ENCODE measurements at regions not wholly inside any gene's neighbourhood (a gene's known extent, or its start where the extent isn't known, plus 50 kb on each side); places are given as distances from the start of the nearest gene placed in this dataset.
"Not testable (repeated sequence)": the region's sequence is repeated elsewhere in the genome, so short reads cannot be mapped to it uniquely, and the experiment has no call there.

DNA sequence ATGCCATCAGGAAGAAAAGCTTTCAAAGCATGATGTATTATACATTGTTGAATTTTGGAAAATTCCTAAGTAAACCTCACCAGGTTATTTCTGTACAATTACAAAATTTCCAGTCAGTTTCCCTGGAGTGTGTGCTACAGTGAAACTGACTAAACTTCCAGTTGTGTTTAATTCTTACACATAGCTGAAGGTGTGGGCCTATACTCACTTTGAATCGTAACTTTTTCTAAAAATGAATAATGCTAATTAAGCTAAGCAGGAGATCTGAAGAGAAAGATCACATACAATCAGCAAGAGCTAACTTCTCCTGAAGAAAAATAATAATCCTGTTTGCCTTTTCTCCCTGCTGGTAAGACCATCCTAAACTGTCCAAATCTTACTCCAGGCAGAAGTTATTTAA, 537.2 kb upstream of the PBX1 start:
- DNase-seq = no peak

- no peak for DNase-seq
Observed at GRCh38 chr1:164033782-164034181, 525.2 kb upstream of the PBX1 start.

GRCh38 chr1:164040754-164041153, 518.2 kb upstream of the PBX1 start:
- no peak for DNase-seq

DNA sequence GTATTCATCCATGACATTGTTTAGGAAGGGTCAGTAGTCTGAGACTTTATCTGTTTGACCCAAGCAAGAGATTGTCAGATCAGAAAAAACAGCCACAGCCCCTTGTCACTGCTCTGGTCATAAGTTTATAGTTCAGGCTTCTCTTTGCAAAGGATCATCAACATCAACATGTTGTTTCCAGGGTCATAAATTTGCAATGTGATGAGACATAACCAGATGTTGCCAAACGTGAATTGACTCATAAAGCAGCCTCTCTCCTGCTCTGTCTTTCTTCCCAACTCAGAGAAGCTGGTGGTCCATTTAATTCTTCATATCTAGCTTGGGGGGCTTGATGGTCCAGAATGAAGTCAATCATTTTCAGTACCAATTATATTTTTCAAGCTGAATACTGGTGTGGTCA, 507.2 kb upstream of the PBX1 start:
- peak; percentile 48 for DNase-seq

GRCh38 chr1:164054331-164054730, 504.7 kb upstream of the PBX1 start:
- DNase-seq = no peak

DNA sequence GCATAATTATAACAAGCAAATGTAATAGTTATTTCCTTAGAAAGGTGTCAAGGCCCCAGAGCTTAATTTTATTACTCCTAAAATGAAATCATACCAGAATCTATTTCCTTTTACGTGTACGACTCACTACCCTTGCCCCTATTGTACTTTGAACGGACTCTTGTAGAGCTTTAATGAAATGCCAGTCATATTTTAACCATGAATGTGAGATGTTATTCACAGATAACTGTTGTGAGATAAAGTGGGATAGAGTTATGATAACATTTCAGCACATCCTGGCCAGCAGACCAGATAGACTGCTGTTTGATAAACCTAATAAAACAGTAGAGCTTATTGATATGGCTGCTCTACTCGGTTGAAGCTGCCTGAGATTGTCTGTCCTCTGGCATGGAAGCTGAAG, 500.8 kb upstream of the PBX1 start:
- peak; percentile 17 for DNase-seq

GRCh38 chr1:164061528-164061927, 497.5 kb upstream of the PBX1 start:
- DNase-seq = no peak

GRCh38 chr1:164064501-164064900, 494.5 kb upstream of the PBX1 start:
- DNase-seq = peak; percentile 55

DNA sequence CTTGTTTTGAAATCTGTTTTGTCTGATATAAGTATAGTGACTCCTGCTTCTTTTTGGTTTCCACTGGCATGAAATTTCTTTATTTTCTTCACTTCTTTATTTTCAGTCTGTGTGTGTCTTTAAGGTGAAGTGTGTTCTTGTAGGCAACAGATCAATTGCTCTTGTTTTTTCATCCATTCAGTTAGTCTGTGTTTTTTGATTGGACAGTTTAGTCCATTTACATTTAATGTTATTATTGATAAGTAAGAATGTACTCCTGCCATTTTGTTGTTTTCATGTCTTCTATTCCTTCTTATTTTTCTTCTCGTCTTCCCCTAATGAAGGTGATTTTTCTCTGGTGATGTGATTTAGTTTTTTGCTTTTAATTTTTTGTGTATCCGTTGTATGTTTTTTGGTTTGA, 487.7 kb upstream of the PBX1 start:
- no peak for DNase-seq

- no peak for DNase-seq
Observed at GRCh38 chr1:164086832-164087231, 472.2 kb upstream of the PBX1 start.

DNA sequence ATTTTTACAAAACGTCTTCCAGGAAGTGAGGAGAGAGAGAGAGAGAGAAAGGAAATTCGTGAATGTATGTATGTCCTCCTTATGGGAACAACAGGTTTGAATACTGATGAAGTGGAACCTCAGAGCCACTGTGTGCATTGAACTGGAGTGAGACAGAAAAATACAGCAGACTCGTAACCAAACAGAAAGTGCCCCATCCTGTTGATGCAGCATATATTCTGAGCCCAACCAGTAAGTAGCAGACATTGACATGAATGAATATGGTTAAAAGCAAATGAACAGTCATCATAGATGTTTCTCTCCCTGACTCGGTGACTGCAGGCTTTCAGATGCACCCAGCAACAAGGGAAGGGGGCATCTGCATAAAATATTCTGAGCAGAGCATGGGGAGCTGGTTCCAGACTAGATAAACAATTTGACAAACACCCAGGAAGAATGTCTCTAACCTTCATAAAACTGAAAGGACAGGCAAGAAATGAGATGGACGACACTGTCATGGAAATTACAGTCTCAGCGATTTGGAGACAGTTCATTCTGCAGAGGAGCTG, 471.0 kb upstream of the PBX1 start:
- DNase-seq = no peak

- DNase-seq = no peak
Observed at GRCh38 chr1:164092603-164093353, 466.2 kb upstream of the PBX1 start.

DNA sequence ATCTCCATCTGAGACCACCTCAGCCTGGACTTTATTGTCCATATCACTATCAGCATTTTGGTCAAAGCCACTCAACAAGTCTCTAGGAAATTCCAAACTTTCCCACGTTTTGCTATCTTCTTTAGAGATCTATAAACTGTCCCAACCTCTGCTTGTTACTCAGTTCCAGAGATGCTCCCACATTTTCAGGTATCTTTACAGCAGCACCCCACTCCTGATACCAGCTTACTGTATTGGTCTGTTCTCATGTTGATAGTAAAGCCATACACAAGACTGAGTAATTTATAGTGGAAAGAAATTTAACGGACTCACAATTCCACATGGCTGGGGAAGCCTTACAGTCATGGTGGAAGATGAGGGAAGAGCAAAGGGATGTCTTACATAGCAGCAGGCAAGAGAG, 465.4 kb upstream of the PBX1 start:
- no peak for DNase-seq

- no peak for DNase-seq
Observed at GRCh38 chr1:164101802-164102201, 457.2 kb upstream of the PBX1 start.

GRCh38 chr1:164131949-164132348, 427.0 kb upstream of the PBX1 start:
- no peak for DNase-seq

DNA sequence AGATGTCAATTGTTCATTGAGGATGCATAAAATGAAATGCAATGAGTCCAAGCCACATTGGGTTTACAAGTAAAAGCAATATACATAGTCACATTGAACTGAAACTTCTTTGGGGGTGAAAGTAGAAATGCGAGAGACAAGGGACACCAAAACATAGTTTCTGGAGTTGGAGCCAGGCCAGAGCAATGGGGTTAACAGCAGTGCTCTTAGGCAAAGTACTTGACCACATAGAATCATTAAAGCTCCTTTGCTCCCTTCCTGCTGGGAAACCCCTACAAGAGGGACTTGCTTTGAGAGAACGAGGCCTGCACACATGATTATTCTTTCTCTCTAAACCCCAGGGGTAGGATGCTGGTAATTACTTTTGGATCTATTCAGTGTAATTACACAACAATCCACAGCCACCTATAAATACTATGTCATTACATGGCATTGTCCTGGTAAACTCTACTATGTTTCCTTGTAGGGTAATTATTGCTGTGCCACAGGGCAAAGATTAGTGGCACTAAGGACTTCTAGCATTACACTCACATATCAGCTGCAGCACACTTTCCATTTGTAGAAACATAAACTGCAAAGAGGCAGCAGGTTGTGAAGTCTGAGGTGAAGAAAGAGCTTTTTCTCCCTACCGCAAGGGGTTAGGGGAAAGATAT, 421.6 kb upstream of the PBX1 start:
- DNase-seq = no peak

GRCh38 chr1:164141797-164142196, 417.2 kb upstream of the PBX1 start:
- no peak for DNase-seq

DNA sequence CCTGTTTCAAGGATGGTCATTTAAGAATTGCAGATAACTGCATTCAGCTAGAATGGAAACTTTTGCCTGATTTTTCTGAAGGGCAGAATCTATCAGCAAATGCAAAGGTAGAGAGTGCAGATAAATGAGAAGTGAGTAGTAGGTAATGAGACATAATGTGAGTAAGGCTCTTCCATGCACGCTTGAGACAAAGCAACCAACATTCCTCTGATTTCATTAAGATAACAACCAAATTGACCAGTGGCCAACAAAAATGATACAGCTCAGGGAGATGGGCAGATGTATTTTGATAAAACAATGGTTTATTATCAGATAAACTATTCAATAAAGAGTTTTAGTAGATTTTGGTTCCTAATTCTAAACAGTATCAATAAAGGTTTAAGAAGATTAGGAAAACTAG, 404.4 kb upstream of the PBX1 start:
- DNase-seq = no peak

GRCh38 chr1:164155347-164155746, 403.6 kb upstream of the PBX1 start:
- peak; percentile 23 for DNase-seq

GRCh38 chr1:164163289-164163849, 395.6 kb upstream of the PBX1 start:
- no peak for DNase-seq

DNA sequence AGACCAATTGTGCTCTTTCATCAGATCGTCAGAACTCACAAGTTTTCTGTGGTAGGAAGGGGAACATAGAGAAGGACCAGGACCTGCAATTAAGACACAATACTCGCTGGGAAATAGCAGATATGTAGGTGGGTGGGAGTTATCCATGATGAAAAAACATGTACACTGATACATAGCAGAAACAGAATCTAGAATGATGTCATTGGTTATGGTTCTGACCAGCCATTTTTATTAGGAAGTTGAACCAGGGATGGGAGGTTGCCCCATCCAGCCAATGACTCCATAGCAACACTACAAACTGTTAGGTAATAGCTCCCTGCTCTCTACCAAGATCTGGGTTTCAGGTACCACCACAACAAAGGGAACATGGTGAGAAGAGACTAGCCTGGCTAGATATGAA, 393.5 kb upstream of the PBX1 start:
- DNase-seq = no peak

DNA sequence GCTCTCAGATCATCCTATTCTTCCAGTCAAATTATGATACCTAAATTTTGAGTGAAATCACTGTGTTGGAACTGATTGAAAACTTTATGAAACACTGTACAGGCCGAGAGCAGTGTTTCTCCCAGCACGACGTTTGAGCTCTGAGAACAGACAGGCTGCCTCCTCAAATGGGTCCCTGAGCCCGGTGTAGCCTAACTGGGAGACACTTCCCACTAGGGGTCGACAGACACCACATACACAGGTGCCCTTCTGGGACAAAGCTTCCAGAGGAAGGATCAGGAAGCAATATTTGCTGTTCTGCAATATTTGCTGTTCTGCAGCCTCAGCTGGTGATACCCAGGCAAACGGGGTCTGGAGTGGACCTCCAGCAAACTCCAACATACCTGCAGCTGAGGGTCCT, 392.5 kb upstream of the PBX1 start:
- DNase-seq = not testable (repeated sequence)

DNA sequence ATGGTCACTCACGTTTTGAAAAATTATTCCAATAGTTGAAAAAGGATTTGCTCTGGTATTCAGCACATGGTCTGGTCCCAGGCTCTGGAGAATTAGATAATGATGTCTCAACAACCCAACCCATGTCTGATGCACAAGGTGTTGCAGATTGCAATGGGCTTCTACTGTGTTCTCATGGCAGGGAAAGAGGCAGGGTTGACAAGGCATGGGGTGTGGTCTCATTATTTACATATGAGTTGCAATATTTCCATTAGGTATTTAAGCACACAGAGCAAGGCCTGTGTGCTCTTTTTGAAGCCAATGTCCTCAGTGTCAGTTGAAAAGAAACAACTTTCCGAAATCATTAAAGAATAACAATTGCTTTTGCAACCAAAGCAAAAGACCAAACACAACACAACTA, 381.9 kb upstream of the PBX1 start:
- no peak for DNase-seq

GRCh38 chr1:164180824-164181223, 378.2 kb upstream of the PBX1 start:
- no peak for DNase-seq
